ENCODE measurements at regions not wholly inside any gene's neighbourhood (a gene's known extent, or its start where the extent isn't known, plus 50 kb on each side); places are given as distances from the start of the nearest gene placed in this dataset.

- TF ChIP-seq POLR2A (IDR thresholded peaks at IDR 0.05) = no peak
- TF ChIP-seq CTCF (IDR thresholded peaks at IDR 0.05) = no peak
Observed at GRCh38 chr10:118499186-118499585, 96.3 kb downstream of the PRLHR start.
